ENCODE measurements at regions not wholly inside any gene's neighbourhood (a gene's known extent, or its start where the extent isn't known, plus 50 kb on each side); places are given as distances from the start of the nearest gene placed in this dataset.

DNA sequence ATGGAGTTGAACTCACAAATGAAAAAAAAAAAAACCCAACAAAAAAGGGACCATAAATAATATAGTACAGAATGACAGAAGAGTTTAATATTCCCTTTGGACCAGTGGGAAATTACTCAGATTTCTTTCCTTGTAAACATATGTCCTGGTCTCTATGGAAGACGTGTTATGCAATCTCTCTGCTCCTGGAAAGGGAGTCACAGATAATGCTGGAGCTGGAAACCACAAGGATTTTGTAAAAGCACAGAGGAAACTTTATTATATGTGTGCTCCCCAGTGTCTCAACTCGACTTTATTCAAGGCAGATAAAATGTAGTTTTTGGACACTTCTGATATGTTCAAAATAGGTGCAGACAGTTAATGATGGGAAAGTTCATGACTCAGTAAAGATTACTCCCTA, 88.1 kb upstream of the ZFP64 start:
- H3K27ac Mint-ChIP-seq = no peak overlapping the region
- no peak for ATAC-seq
- peaks cover 32 to 40% of the 10 kb centered on the region in 2 donors for H3K27me3 Mint-ChIP-seq
- no peaks in the 10 kb centered on the region for H3K36me3 Mint-ChIP-seq
- DNase-seq (ENCODE audit: low spot score) = no peak
- H3K9me3 Mint-ChIP-seq = peaks cover 2% of the 10 kb centered on the region
- H3K4me3 Mint-ChIP-seq = no peak overlapping the region
- H3K4me1 Mint-ChIP-seq (ENCODE audit: low read depth in 2 of 2) = no peaks in the 10 kb centered on the region

DNA sequence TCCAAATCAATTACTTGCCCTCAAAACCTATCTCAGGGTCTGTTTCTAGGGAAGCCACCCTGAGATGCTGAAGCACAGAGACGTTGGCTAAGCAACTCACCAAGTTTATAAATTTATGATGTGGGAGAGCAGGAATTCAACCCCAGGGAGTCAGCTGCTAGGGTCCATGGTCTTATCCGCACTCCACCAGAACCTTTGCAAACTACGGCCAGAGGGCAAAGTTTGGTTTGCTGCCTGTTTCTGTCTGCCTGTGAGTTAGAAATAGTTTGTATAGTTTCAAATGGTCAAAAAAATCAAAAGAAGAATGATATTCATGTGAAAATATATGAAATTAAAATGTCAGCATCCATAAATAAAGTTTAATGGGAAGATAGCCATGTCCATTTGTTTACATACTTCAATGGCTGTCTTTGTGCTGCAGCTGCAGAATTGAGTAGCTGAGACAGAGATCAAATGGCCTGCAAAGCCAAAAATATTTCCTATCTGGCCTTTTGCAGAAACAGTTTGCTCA, 83.7 kb upstream of the ZFP64 start:
- Mint-ChIP-seq H3K4me1 (ENCODE audit: low read depth in 2 of 2) (no peaks in the 10 kb centered on the region), H3K9me3 (no peaks in the 10 kb centered on the region), H3K36me3 (no peaks in the 10 kb centered on the region), H3K4me3 (no peak overlapping the region), H3K27ac (no peak overlapping the region), H3K27me3 (peaks cover 15 to 23% of the 10 kb centered on the region in 2 donors)
- ATAC-seq (no peak), DNase-seq (ENCODE audit: low spot score) (no peak)

DNA sequence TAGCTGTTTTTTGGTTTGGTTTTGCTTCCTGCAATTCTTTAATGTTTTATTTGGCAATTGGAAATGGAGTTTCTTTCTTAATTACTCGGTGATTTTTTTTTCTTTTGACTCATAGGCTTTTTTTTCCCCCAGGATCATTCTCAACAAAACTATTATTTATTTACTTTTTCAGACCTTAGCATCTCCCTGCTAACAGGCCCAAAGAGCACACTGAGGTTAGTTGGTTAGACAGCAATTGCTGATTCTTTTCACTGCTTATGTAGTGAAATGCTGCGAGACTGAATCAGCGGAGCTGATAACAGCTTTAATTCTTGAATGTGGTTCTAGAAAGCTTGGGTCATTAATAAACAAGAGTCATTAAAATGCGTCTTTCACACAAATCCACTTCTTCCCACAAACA, 79.1 kb upstream of the ZFP64 start:
- H3K4me1 Mint-ChIP-seq (ENCODE audit: low read depth in 2 of 2) = no peaks in the 10 kb centered on the region
- DNase-seq (ENCODE audit: low spot score) (no peak), ATAC-seq (no peak)
- H3K4me3 Mint-ChIP-seq = no peak overlapping the region
- no peaks in the 10 kb centered on the region for H3K36me3 Mint-ChIP-seq
- no peak overlapping the region for H3K27ac Mint-ChIP-seq
- H3K9me3 Mint-ChIP-seq = no peaks in the 10 kb centered on the region
- peaks cover 15 to 26% of the 10 kb centered on the region in 2 donors for H3K27me3 Mint-ChIP-seq

DNA sequence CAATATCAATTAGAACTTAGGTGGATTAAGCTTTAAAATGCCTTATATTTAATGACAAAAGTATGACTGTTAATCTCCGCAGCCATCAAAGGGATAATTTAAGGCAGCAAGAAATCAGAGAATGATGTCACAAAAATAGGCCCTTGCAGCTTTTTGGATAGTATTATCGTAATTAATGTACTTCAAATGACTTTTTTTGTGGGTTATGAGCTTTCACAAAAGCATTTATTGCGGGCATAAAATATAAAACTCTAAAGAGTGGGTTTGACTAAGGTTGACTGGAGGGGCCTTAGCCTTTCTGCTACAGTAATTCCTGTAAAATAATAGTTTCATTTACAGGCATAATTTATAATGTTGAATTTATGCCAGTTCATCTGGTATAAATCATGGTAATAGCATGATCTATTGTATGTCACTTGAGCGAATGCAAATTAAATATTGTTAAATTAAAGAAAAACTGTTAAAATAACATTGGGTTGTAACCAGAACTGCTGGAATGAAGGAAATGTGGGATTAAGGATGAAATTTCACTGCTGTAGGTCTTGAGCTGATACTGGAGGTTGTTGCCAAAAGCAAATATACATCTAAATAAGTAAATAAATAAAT, 78.5 kb upstream of the ZFP64 start:
- Mint-ChIP-seq H3K4me3 (no peak overlapping the region), H3K4me1 (ENCODE audit: low read depth in 2 of 2) (no peaks in the 10 kb centered on the region), H3K36me3 (no peaks in the 10 kb centered on the region), H3K27ac (no peak overlapping the region), H3K9me3 (no peaks in the 10 kb centered on the region), H3K27me3 (peaks cover 19 to 32% of the 10 kb centered on the region in 2 donors)
- ATAC-seq (no peak), DNase-seq (ENCODE audit: low spot score) (no peak)

DNA sequence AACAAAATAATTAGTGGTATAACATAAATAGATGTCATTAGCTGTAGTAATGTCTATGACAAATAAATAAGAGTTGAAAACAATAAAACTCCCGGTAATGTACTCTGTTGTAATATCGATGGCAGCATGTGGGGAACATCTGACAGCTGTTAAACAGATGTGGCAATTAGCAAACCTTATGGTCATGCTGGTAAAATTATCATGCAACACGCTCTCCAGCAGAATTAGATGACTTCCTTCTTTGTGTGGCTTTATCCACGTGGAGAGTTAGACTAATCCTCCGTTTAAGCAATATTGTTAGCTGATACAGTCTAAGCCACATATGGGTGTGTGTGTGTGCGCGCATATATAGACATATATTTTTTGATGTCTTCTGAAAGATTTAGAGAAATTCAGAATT, 77.7 kb upstream of the ZFP64 start:
- H3K27me3 Mint-ChIP-seq = peaks cover 22 to 37% of the 10 kb centered on the region in 2 donors
- DNase-seq (ENCODE audit: low spot score) (no peak), ATAC-seq (no peak)
- H3K9me3 Mint-ChIP-seq = no peaks in the 10 kb centered on the region
- H3K4me1 Mint-ChIP-seq (ENCODE audit: low read depth in 2 of 2) = no peaks in the 10 kb centered on the region
- H3K36me3 Mint-ChIP-seq = no peaks in the 10 kb centered on the region
- no peak overlapping the region for H3K4me3 Mint-ChIP-seq
- no peak overlapping the region for H3K27ac Mint-ChIP-seq

DNA sequence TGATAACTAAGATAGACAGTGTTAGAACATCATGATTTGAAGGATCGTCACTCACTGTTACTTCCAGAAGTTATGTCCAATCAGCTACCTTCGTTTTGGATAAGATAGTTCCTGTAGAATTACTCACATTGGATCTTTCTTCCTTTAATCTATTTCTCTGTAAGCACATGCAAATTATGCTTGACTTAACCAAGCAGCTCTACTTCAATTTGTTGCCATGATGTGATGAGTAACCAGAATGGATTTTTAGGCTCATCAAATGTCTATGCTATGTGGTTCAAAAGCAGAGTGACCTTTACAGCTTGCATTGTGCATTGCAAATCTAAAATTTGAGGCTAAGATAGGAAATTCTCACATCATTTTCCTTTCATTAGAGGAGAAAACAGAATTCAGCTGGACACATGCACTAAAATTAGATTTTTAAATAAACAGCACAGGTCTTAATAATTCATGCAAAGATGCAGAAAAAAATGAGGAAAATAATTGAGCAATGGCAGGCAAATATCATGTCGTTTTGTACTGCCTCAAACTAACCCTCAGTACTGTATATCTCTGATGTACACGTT, 76.7 kb upstream of the ZFP64 start:
- H3K36me3 Mint-ChIP-seq = no peaks in the 10 kb centered on the region
- H3K4me1 Mint-ChIP-seq (ENCODE audit: low read depth in 2 of 2) = no peaks in the 10 kb centered on the region
- H3K27me3 Mint-ChIP-seq = peaks cover 24 to 44% of the 10 kb centered on the region in 2 donors
- ATAC-seq (no peak), DNase-seq (ENCODE audit: low spot score) (no peak)
- H3K9me3 Mint-ChIP-seq = no peaks in the 10 kb centered on the region
- no peak overlapping the region for H3K27ac Mint-ChIP-seq
- H3K4me3 Mint-ChIP-seq = no peak overlapping the region

DNA sequence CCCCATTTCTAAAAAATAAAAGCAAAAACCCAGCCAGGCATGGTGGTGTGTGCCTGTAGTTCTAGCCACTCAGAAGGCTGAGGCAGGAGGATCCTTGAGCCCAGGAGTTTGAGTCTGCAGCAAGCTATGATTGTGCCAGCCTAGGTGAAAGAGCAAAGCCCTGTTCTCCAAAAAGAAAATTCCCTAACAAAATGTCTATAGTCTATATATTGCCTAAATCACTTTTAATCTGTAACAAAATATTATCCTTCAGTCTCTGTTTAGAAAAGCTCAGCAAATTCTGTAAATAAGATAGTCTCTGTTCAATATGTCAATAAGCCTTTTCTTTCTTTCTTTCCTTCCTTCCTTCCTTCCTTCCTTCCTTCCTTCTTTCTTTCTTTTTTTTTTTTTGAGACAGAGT, 75.8 kb upstream of the ZFP64 start:
- Mint-ChIP-seq H3K4me3 (no peak overlapping the region), H3K27ac (no peak overlapping the region), H3K9me3 (no peaks in the 10 kb centered on the region), H3K27me3 (peaks cover 30 to 53% of the 10 kb centered on the region in 2 donors), H3K36me3 (no peaks in the 10 kb centered on the region), H3K4me1 (ENCODE audit: low read depth in 2 of 2) (no peaks in the 10 kb centered on the region)
- ATAC-seq (no peak), DNase-seq (ENCODE audit: low spot score) (no peak)

DNA sequence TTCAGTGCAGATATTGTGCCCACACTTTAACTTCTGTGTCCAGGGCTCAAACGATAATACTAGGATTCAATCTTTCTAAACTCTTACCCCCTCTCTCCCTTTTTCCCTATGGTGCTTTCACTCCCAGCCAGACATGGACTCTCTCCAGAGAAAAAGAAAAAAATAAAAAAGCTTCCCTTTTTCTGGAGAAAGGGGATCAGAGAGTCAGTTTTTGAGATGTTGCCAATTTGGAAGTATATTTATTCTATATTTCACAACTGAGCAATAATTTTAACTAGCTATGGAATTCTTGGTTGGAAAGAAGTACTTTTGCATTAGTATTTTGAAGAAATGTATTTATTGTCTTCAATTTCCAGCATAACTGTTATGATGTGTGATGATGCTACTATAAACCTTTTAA, 72.2 kb upstream of the ZFP64 start:
- DNase-seq (ENCODE audit: low spot score) (no peak), ATAC-seq (no peak)
- Mint-ChIP-seq H3K4me3 (no peak overlapping the region), H3K36me3 (no peaks in the 10 kb centered on the region), H3K27me3 (peaks cover 34 to 57% of the 10 kb centered on the region in 2 donors), H3K9me3 (no peaks in the 10 kb centered on the region), H3K27ac (no peak overlapping the region), H3K4me1 (ENCODE audit: low read depth in 2 of 2) (no peaks in the 10 kb centered on the region)

DNA sequence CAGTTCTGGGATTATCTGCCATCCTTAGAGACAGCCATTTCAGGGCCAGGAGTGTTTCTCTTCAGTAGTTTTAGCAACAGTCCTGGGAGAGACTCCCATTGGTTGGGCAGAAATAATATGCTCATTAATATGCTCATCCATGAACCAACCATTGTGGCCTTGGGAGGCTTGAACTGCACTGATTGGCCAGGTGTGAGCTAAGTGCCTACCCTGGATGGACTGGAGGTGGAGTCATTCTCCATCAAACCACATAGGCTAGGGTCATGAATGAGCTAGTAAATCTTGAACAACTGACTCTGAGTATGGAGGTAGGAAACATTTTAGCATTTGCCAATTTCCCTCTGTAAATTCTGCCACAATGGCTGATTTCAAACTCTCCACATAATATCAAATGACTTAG, 70.2 kb upstream of the ZFP64 start:
- H3K9me3 Mint-ChIP-seq = no peaks in the 10 kb centered on the region
- H3K4me1 Mint-ChIP-seq (ENCODE audit: low read depth in 2 of 2) = no peaks in the 10 kb centered on the region
- H3K27me3 Mint-ChIP-seq = peaks cover 35 to 60% of the 10 kb centered on the region in 2 donors
- DNase-seq (ENCODE audit: low spot score) (no peak), ATAC-seq (no peak)
- no peaks in the 10 kb centered on the region for H3K36me3 Mint-ChIP-seq
- H3K4me3 Mint-ChIP-seq = no peak overlapping the region
- H3K27ac Mint-ChIP-seq = no peak overlapping the region

DNA sequence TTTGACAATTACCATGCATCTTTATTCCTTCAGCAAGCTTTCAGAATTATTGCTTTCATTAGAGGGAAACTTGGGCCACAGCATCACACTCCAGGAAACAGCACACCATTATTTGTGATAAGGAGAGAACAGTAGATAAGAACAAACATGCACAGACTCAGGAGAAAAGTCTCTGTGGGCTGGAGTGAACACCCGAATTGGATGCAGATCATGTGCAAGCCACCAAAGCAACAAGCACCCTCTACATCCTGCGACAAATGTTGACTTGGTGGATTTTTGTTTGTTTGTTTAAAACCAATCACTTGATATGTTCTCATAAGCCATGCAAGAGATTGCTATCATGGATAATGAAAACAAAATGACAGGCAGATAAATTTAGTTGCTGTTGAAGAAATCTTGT, 67.7 kb upstream of the ZFP64 start:
- H3K9me3 Mint-ChIP-seq = peaks cover under 1% of the 10 kb centered on the region
- H3K27ac Mint-ChIP-seq = no peak overlapping the region
- ATAC-seq (no peak), DNase-seq (ENCODE audit: low spot score) (no peak)
- peaks cover 28 to 43% of the 10 kb centered on the region in 2 donors for H3K27me3 Mint-ChIP-seq
- no peaks in the 10 kb centered on the region for H3K4me1 Mint-ChIP-seq (ENCODE audit: low read depth in 2 of 2)
- no peaks in the 10 kb centered on the region for H3K36me3 Mint-ChIP-seq
- no peak overlapping the region for H3K4me3 Mint-ChIP-seq

DNA sequence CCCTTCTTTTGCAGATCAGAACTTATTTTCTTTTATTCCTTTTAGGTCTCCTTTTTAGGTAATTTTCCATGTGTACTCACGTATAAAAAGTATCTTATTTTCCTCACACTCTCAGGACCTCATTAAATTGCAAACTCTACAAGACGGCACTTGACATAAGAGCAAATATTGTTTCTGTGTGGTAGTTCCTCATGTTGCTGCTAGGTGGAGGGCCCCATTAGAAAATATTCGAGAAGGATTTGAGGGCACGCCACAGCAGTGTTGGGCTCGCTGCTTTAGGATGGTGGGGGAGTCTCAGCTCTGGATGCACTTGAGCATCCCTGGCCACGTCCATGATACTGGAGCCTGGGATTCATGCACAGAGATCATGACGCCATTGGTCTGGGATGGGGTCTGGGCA, 64.9 kb upstream of the ZFP64 start:
- no peak overlapping the region for H3K27ac Mint-ChIP-seq
- no peak overlapping the region for H3K4me3 Mint-ChIP-seq
- H3K27me3 Mint-ChIP-seq = peaks cover 23 to 30% of the 10 kb centered on the region in 2 donors
- DNase-seq (ENCODE audit: low spot score) = no peak
- no peaks in the 10 kb centered on the region for H3K36me3 Mint-ChIP-seq
- no peak for ATAC-seq
- H3K9me3 Mint-ChIP-seq = peaks cover 4% of the 10 kb centered on the region
- no peaks in the 10 kb centered on the region for H3K4me1 Mint-ChIP-seq (ENCODE audit: low read depth in 2 of 2)

DNA sequence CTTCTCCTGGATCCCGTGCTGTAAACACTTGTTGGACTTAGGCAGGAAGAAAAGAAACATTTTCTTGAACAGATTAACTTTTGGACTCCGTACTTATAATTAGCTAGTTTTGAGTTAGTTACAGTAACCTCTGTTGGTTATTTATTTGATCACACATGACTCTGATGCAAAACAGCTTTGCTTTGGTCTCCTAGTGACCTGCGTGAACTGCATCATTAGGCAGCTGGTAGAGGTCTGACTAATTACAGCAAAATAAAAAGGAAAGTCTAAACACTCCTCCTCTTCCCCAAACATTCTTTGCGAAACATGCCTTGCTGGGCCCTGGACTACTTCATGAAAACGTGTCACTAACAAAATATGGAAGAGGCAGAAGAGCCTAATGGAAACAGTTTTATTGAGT, 61.1 kb upstream of the ZFP64 start:
- Mint-ChIP-seq H3K9me3 (peaks cover 4% of the 10 kb centered on the region), H3K4me1 (ENCODE audit: low read depth in 2 of 2) (no peaks in the 10 kb centered on the region), H3K27ac (no peak overlapping the region), H3K27me3 (peaks cover 17 to 31% of the 10 kb centered on the region in 2 donors), H3K36me3 (no peaks in the 10 kb centered on the region), H3K4me3 (no peak overlapping the region)
- no peak for DNase-seq (ENCODE audit: low spot score)
- no peak for ATAC-seq

DNA sequence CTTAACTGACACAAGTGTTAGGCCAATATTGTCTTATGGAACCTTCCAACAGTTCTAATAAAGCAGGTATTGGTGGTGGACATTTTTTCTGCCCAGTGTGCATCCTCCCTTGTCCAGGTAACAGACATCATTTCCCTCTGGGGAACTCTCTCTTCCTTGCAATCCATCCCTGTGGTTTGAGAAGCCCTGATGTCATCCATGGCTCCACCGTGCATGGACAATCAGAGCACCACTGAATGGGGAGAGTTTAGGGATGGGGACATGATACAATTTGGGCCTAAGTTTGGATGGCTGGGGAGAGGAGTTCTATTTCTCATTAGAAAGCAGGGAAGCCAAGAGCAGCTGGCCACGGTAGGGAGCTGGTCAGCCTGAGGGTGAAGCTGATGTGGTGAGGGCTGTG, 60.2 kb upstream of the ZFP64 start:
- Mint-ChIP-seq H3K27me3 (peaks cover 17 to 30% of the 10 kb centered on the region in 2 donors), H3K27ac (no peak overlapping the region), H3K4me1 (ENCODE audit: low read depth in 2 of 2) (no peaks in the 10 kb centered on the region), H3K36me3 (no peaks in the 10 kb centered on the region), H3K9me3 (peaks cover 4% of the 10 kb centered on the region), H3K4me3 (no peak overlapping the region)
- ATAC-seq (no peak), DNase-seq (ENCODE audit: low spot score) (no peak)

DNA sequence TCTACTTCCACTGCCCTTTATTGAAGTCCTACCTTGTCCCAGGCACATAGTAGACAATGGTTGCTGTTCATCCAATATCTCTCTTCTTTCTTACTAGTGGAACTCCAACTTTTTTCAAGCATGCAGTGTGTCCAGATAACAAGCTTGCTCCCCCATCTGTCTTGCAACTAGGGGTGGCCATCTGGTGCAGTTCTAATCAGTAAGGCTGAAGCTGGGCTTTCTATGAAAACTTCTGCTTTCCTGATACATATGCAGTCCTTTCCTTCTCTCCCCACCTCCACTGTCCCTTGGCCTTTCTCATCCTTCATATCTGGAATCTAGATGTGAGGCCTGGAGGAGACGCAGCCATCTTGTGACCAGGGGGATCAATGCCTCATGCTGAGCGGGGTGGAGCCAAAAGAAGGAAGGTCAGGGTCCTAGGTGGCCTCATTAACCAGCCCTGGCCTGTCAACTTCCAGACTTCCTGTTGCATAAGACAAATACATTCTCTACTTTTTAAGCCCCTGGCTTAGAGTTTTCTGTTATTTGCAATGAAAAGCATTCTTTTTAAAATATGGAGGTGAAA, 59.6 kb upstream of the ZFP64 start:
- Mint-ChIP-seq H3K4me1 (ENCODE audit: low read depth in 2 of 2) (no peaks in the 10 kb centered on the region), H3K36me3 (no peaks in the 10 kb centered on the region), H3K27ac (no peak overlapping the region), H3K4me3 (no peak overlapping the region), H3K27me3 (peaks cover 14 to 30% of the 10 kb centered on the region in 2 donors), H3K9me3 (peaks cover 4% of the 10 kb centered on the region)
- no peak for DNase-seq (ENCODE audit: low spot score)
- ATAC-seq = no peak
